ENCODE measurements at regions not wholly inside any gene's neighbourhood (a gene's known extent, or its start where the extent isn't known, plus 50 kb on each side); places are given as distances from the start of the nearest gene placed in this dataset.

- Histone ChIP-seq H3K79me2 (ENCODE audit: control insufficient read depth, insufficient read depth, low read length) (no peaks in the 10 kb centered on the region), H3K9me3 (replicated peaks; ENCODE audit: control insufficient read depth, insufficient read depth, low read length) (no peaks in the 10 kb centered on the region), H3K4me1 (ENCODE audit: control insufficient read depth, insufficient read depth, low read length) (no peaks in the 10 kb centered on the region), H3K4me3 (no peak overlapping the region), H3K9ac (ENCODE audit: control insufficient read depth, insufficient read depth, low read length) (no peak overlapping the region), H3K27ac (ENCODE audit: control insufficient read depth, insufficient read depth) (no peak overlapping the region), H3K27me3 (replicated peaks in 1 of 2; ENCODE audit: control insufficient read depth in 2 of 2, insufficient read depth in 2 of 2, low read length in 1 of 2) (no peaks in the 10 kb centered on the region; a peak in 1 of 4 replicates), H2AFZ (ENCODE audit: control insufficient read depth, low read depth, low read length) (no peak overlapping the region), H4K20me1 (ENCODE audit: control insufficient read depth, insufficient read depth) (no peaks in the 10 kb centered on the region), H3K4me2 (ENCODE audit: control insufficient read depth, insufficient read depth) (no peak overlapping the region), H3K36me3 (ENCODE audit: control insufficient read depth in 2 of 2, insufficient read depth in 2 of 2, low read length in 1 of 2) (no peaks in the 10 kb centered on the region)
- in situ Hi-C loops (cut with MboI) = no loop called here
- WGBS (ENCODE audit: insufficient coverage, insufficient replicate concordance, low lambda C conversion rate, missing lambda C conversion rate) = 74% methylated on average over 3 of the region's 3 CpGs
- BruUV-seq (replicated peaks) = no TSS peak
- ChIA-PET RAD21 (ENCODE audit: unreplicated experiment) (no interaction called here), POLR2A (no interaction called here), SMC1A (ENCODE audit: uncharacterized antibody, unreplicated experiment) (interaction anchor here (0.7 kb wide), 1 partner anchor 36 kb away, joined by 3 read pairs; no protein-coding TSS in a partner anchor), CTCF (no interaction called here)
- DNase-seq (ENCODE audit: low read depth, low spot score) (no peak), FAIRE-seq (no peak), ATAC-seq (no peak)
- intact Hi-C loops (cut with micrococcal nuclease; ENCODE audit: unreplicated experiment) = no loop called here
- TF ChIP-seq POLR2AphosphoS2 (IDR thresholded peaks at IDR 0.05; ENCODE audit: low read depth, low read length) (no peak), RAD21 (IDR thresholded peaks at IDR 0.05; ENCODE audit: insufficient read depth, low read depth, low read length) (peak; percentile 24; the same call in 1 of the 2 replicates)
Observed at GRCh38 chr7:108660465-108660864, 90.8 kb downstream of the DNAJB9 start.

GRCh38 chr7:108662783-108663362 lies 93.2 kb downstream of the DNAJB9 start:
- DNase-seq (ENCODE audit: low read depth, low spot score) (no peak), ATAC-seq (no peak), FAIRE-seq (no peak)
- H3K4me2 ChIP-seq (ENCODE audit: control insufficient read depth, insufficient read depth) = no peak overlapping the region
- H3K9ac ChIP-seq (ENCODE audit: control insufficient read depth, insufficient read depth, low read length) = no peak overlapping the region
- H3K9me3 ChIP-seq (replicated peaks; ENCODE audit: control insufficient read depth, insufficient read depth, low read length) = no peaks in the 10 kb centered on the region
- BruUV-seq (replicated peaks) = no TSS peak
- no peak overlapping the region for H2AFZ ChIP-seq (ENCODE audit: control insufficient read depth, low read depth, low read length)
- intact Hi-C loops (cut with micrococcal nuclease; ENCODE audit: unreplicated experiment) = no loop called here
- POLR2A ChIA-PET = no interaction called here
- TF ChIP-seq JUND (IDR thresholded peaks at IDR 0.05; ENCODE audit: low read depth, low read length) = no peak
- TF ChIP-seq IRF4 (IDR thresholded peaks at IDR 0.05; ENCODE audit: low read depth, low read length) = no peak
- no peak for TF ChIP-seq RCOR1 (conservative IDR thresholded peaks at IDR 0.05; ENCODE audit: low read depth, low read length)
- no peak for TF ChIP-seq PBX3 (IDR thresholded peaks at IDR 0.05; ENCODE audit: insufficient replicate concordance, low read depth, low read length)
- no peak for TF ChIP-seq MTA2 (IDR thresholded peaks at IDR 0.05; ENCODE audit: low read depth)
- no peak for TF ChIP-seq RB1 (IDR thresholded peaks at IDR 0.05; ENCODE audit: borderline replicate concordance)
- TF ChIP-seq BCL11A (IDR thresholded peaks at IDR 0.05; ENCODE audit: low read depth, low read length) = no peak
- TF ChIP-seq EGR1 (IDR thresholded peaks at IDR 0.05; ENCODE audit: borderline replicate concordance in 1 of 2, low read depth in 2 of 2, low read length in 2 of 2) = no peak
- TF ChIP-seq CREM (IDR thresholded peaks at IDR 0.05; ENCODE audit: low read depth) = no peak
- RAD21 ChIA-PET (ENCODE audit: unreplicated experiment) = no interaction called here
- in situ Hi-C loops (cut with MboI) = no loop called here
- no peaks in the 10 kb centered on the region for H3K4me1 ChIP-seq (ENCODE audit: control insufficient read depth, insufficient read depth, low read length)
- 0% methylated on average over 4 of the region's 4 CpGs for WGBS (ENCODE audit: insufficient coverage, insufficient replicate concordance, low lambda C conversion rate, missing lambda C conversion rate)
- CTCF ChIA-PET = no interaction called here
- no peak overlapping the region for H3K4me3 ChIP-seq
- SMC1A ChIA-PET (ENCODE audit: uncharacterized antibody, unreplicated experiment) = no interaction called here
- no peaks in the 10 kb centered on the region for H4K20me1 ChIP-seq (ENCODE audit: control insufficient read depth, insufficient read depth)
- no peaks in the 10 kb centered on the region for H3K27me3 ChIP-seq (replicated peaks in 1 of 2; ENCODE audit: control insufficient read depth in 2 of 2, insufficient read depth in 2 of 2, low read length in 1 of 2)
- no peak overlapping the region for H3K27ac ChIP-seq (ENCODE audit: control insufficient read depth, insufficient read depth)
- H3K79me2 ChIP-seq (ENCODE audit: control insufficient read depth, insufficient read depth, low read length) = no peaks in the 10 kb centered on the region
- H3K36me3 ChIP-seq (ENCODE audit: control insufficient read depth in 2 of 2, insufficient read depth in 2 of 2, low read length in 1 of 2) = no peaks in the 10 kb centered on the region
